GM12874 (cell line): ENCODE measurements at regions not wholly inside any gene's neighbourhood (a gene's known extent, or its start where the extent isn't known, plus 50 kb on each side); places are given as distances from the start of the nearest gene placed in this dataset.

Source experiments
- TF ChIP-seq, protein P1 (sequence below): IDR thresholded peaks from 2 replicates; pipeline ENCODE4 v1.5.1; 2011; ENCODE audit warnings: low read depth, mild to moderate bottlenecking, control low read depth, low read length, moderate library complexity; ENCODE audit not compliant: insufficient read depth

DNA sequence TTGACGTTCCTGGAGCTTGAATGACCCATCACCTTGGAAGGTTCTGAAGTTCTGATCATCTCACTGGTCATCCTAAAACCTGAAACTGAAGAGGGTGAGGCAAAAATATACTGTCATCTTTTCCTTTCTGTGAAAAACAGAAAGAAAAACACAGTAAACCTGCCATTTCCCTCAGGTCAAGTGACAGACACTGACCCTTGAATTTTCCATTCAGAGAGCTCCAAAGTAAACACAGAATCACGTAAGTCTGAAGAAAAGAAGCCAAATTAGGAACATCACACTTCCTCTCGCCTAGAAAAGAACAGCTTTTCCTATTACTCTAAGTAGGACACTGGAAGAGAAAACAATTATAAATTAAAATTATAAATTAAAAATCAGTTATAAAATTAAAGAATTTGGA, 78.7 kb upstream of the TGFBR2 start:
- TF ChIP-seq, protein P1, sequence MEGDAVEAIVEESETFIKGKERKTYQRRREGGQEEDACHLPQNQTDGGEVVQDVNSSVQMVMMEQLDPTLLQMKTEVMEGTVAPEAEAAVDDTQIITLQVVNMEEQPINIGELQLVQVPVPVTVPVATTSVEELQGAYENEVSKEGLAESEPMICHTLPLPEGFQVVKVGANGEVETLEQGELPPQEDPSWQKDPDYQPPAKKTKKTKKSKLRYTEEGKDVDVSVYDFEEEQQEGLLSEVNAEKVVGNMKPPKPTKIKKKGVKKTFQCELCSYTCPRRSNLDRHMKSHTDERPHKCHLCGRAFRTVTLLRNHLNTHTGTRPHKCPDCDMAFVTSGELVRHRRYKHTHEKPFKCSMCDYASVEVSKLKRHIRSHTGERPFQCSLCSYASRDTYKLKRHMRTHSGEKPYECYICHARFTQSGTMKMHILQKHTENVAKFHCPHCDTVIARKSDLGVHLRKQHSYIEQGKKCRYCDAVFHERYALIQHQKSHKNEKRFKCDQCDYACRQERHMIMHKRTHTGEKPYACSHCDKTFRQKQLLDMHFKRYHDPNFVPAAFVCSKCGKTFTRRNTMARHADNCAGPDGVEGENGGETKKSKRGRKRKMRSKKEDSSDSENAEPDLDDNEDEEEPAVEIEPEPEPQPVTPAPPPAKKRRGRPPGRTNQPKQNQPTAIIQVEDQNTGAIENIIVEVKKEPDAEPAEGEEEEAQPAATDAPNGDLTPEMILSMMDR, result no peak

DNA sequence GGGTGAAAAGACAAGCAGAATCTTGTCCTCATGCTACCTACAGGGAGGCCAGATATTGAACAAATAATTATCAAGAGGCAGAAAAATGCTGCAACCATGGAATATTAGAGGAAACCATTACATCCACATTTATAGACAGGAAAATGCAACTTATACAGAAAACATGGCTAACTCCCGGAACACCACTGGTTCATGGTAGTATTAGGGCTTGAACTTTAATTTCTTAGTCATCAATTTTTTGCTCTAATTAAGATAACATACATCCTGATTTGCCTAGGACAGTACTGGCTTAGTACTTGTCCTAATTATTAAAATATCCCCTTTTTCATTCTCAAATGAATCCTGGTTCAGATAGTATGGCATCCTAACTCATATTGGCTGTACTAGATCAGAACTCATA, 76.3 kb upstream of the TGFBR2 start:
- TF ChIP-seq, protein P1, result no peak

DNA sequence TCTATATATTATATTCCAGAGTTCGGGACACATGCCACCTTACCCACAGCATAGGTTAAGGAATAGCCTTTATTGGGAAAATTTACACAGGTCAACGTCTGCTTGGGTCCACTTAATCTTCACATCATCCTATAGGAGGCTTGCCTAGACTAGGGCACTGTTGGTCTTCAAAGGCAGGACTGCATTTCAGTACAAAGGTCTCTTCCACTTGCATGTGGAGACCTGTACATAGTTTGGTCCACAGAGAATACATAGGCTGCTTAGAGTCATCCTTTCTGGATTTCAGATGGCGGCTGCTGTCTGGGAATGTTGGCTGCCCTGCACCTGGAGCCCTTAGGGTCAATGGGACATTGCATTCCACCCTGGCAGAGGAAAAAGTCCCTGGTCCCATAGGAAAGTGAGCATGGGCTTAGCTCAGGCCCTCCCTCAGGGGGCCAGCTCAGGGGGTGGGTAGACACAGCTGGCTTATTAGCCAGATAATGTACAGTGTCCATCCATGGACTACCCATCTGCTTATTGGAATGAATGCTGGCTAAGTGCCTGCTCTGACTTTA, 75.3 kb upstream of the TGFBR2 start:
- TF ChIP-seq, protein P1, result no peak

DNA sequence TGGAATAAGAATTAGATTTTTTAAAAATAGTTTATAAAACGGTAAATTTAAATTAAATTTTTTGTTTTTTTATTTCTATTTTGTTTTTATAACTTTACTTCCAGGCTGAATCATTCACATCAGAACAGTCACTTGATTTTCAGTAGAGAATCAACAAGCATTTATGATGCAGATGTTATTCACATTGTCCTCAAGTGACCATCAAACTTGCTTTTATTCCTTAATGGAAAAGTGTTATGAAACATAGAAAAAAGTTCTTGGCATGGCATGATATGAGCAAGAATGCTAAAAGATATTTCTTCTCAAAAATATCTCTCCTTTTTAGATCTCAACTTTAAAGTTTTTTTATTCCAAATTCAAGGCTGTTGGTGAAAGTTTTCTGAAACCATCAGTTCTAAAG, 70.9 kb upstream of the TGFBR2 start:
- TF ChIP-seq, protein P1, result no peak

DNA sequence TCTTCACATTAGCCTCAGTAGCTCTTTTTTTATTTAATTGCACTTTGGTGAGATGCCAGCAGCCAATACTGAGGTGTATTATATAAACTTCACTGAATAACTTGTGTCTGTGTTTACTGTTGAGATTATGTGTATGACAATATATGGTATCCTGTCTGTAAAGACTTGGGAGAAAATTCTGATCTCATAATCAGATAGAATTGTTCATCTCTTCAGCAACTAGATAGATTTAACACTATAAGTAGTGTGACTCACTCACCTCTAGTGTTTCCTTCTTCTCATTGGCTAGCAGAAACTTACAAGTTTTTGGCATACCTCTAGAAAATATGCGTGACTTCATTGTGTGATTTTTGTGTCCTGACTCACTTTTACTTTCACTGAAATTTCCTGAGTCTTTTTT, 67.6 kb upstream of the TGFBR2 start:
- TF ChIP-seq, protein P1, result no peak

DNA sequence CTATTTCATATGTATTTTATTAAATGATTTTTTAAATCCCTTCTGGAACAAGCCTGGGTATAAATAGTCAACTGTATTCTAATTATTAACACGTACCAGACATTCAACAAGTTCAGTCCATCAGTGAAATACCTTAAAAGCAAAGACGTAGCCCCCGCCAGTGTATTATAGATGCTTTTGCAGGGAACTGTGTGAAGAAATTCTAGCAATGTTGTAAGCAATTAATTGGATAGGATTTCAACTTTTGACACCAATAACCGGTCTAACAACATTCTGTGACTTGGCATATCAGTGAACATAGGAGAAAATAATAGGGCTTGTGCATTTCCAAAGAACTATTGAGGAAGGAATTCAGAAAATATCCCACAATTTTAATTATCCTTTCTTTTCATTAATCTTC, 67.2 kb upstream of the TGFBR2 start:
- TF ChIP-seq, protein P1, result no peak

DNA sequence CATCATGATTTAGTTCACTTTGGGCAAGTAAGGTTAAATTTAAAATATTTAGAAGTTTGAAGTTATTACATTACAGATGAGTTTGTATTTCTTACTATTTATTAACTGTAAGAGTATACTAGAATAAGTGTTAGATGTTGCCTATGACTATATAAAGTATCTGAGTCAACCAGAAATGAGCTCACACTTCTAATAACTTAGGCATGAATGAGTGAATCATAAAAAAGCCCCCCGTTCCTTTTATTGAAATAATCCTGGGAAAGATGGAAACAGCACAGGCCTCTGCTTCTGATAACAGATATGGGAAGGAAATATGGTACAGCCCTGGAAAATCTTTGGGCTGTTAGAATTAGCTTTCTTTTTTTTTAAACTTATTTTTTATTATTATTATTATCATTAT, 66.6 kb upstream of the TGFBR2 start:
- TF ChIP-seq, protein P1, result no peak

DNA sequence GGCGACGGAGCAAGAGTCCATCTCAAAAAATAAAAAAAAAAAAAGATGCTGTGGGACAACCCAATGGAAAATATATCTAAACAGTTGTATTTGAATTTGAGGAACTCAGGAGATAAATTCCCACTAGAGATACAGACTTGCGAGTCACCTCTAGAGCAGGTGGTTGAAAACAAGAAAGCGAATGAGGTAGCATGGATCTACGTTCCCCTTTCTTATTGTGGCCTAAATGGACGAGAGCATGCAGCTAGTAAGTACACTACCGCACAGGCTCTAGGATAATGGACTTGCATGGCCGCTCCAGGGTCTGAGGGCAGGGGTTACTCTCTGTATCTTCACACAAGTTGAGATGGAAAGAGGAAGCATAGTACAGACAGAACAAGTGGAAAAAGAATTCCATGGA, 63.5 kb upstream of the TGFBR2 start:
- TF ChIP-seq, protein P1, result no peak
